ENCODE measurements at regions not wholly inside any gene's neighbourhood (a gene's known extent, or its start where the extent isn't known, plus 50 kb on each side); places are given as distances from the start of the nearest gene placed in this dataset.
"Not testable (repeated sequence)": the region's sequence is repeated elsewhere in the genome, so short reads cannot be mapped to it uniquely, and the experiment has no call there.

DNA sequence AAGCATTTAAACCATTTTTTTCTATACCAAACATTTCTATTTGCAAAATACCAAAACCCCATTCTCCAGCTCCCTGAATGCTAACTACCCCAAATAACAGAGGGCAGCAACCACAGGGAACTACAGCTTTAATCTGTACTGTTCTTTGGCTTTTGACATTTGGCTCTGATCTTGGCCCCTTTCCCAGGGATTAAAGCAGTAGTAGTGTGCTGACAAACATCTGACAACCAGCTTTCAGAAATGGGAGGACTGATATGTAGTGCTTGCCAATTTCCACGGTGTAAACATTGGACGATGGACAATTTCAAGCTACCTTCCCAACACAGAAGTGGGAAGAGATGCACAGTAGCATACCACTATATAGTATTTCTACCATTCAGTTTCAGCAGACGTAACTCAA is 88.4 kb upstream of the TEAD1 start:
- DNase-seq, result no peak

DNA sequence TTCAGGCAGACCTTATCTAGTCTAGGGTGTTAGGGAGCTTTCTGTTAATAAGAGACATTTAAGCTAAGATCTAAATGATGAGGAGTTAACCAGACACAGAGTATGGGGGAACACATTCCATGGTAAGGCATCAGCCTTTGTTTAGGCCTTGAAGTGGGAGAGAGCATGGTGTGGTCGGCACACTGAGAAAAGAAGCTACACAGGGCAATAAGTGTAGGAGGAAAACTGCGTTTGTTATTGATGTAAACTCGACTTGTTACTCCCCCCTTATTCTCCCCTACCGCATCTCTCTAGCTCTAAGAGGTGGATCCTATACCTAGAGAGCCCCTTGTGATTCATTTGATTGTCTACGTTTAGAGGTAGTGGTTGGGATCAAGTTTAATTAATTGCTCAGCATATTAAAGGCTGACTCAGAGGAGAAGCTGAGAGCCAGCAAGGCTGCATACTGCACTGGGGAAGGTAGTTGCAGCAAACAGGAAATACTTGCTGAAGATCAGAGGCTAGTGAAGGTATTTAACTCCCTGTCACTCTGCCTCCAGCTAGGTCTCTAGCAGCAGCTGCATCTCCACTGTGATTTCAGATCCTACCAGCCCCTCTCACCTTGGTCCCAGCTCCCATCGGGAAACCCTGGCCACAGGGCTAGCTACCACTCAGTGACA is 86.8 kb upstream of the TEAD1 start:
- DNase-seq, result no peak

DNA sequence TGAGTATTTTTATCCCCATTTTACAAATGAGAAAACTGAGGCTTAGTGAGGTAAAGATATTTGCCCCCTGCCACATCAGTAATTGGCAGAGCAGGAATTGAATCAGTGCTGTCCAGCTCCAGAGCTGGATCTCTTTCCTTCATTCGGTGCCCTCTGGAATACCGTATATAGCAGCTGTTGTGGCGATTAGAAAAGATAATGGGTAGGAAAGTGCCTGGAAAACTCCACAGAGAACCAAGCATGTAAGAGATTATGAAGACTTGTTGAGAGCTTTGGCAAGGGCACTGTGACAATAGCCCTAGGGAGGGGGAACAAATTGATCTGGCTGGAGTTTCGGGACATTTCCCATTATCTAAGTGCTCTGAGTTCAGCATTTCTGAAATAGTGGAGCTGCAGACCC is 82.5 kb upstream of the TEAD1 start:
- no peak for DNase-seq

- no peak for DNase-seq
Measured at GRCh38 chr11:12592283-12592682, 81.9 kb upstream of the TEAD1 start.

GRCh38 chr11:12595089-12595847 is 79.0 kb upstream of the TEAD1 start:
- DNase-seq, result not testable (repeated sequence)

DNA sequence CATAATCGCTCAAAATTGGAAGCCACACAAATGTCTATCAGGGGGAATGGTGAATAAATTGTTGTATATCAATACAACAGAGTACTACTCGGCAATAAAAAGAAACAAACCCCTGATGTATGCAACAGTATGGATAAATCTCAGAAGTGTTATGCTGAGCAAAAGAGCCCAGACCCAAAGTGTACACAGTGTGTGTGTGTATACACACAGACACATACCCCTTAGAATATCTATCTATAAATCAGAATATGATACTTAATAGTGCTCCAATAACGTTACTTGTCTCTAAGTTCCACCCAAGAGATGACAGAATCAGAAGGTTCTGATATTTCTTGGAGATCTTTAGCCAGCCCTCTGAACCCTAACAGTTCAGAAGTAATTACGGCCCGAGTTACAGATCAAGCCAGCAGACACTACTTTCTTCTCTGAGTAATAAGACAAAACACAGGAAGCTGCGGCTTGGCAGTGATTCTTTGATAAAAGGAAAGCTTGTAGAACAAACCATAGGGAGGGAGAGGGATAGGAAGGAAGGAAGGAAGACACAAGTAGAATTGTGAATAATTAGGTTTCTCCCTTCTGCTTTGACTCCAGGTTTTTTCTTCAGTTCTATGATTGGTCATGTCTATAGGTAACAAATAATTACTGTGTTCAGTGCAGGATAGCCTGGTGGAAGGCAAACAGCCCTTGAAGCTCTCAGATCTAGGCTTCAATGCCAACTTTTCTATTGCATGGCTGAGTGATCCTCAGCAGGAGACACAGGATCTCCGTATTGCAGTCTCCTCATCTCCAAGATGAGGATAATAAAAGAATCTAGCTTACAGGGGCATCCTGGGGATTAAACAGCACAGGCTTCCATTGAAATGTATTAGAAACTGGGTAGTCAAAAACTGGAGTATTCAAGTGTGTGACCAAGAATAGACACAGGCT is 75.6 kb upstream of the TEAD1 start:
- DNase-seq, result peak in 1 of 5 donors; percentile 3

DNA sequence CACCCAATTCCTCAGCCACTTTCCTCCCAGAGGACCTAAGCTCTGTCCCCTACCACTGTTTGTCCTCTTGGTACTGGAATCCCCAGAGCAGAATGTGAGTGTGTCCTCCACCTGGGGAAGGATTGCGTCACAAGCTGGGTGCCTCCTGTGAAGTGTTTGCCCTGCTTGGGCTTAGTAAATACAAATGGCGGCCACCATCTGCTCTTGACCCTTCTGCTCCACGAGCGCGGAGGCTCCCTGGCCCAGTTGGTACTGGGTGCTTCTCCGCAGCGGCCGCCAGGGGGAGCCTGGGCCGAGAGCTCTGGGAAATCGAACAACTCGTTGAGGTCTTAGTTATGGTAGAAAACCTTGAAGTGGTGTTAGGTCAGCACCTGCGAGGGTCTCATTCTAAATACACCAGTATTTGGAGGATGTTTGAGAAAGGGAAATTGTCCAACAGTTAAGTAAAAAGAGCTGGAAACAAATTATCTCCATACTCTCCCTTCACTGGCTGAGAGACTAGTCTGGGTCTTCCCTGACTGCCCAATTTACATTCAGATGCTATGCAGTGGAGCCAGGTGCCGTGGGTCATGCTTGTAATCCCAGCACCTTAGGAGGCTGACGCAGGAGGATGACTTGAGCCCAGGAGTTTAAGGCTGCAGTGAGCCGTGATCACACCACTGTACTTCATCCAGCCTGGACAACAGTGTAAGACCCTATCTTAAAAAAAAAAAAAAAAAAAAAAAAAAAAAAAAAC is 74.6 kb upstream of the TEAD1 start:
- peak in 2 of 5 donors; percentile 4 to 19 for DNase-seq

GRCh38 chr11:12600829-12601228 is 73.4 kb upstream of the TEAD1 start:
- no peak for DNase-seq

DNA sequence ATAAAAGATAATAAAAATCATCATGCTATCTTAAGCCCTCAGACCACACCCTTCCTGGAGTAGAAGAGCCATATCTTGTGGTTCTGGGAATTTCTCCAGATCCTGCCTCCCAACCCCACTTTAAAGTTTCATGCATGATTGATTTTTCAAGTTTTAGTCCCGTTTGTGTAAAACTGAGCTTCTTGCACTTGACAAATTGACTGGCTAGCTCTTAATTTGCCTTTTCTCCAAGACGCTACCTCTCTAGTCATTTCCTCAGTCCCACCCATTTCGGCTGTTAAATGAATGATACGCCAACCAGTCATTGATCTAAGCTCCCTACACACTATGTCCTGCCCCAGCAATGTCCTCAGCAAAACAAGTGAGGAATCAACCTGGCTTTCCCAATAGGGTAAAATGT is 71.8 kb upstream of the TEAD1 start:
- DNase-seq, result no peak

- no peak for DNase-seq
Measured at GRCh38 chr11:12603143-12604088, 70.8 kb upstream of the TEAD1 start.

- no peak for DNase-seq
Measured at GRCh38 chr11:12604557-12605153, 69.6 kb upstream of the TEAD1 start.

DNA sequence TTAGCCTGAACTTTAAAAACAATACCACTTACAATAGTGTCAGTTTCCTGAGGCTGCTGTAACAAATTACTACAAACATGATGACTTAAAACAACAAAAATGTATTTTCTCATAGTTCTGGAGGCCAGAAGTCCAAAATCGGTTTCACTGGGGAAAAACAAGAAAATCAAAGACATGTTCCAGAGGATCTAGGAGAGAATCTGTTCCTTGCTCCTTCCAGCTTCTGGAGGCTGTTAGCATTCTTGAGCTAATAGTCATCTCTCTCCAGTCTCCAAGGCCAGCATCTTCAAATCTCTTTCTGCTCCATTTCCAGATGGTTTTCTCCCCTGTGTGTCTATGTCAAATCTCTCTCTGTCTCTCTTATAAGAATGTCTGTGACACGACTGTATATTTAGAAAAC is 67.6 kb upstream of the TEAD1 start:
- no peak for DNase-seq

DNA sequence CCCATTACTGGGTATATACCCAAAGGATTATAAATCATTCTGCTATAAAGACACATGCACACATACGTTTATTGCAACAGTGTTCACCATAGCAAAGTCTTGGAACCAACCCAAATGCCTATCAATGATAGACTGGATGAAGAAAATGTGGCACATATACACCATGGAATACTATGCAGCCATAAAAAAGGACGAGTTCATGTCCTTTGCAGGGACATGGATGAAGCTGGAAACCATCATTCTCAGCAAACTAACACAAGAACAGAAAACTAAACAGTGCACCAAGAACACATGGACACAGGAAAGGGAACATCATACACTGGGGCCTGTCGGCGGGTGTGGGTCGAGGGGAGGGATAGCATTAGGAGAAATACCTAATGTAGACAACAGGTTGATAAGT is 65.5 kb upstream of the TEAD1 start:
- DNase-seq, result not testable (repeated sequence)

GRCh38 chr11:12611352-12611751 is 62.9 kb upstream of the TEAD1 start:
- DNase-seq, result no peak

DNA sequence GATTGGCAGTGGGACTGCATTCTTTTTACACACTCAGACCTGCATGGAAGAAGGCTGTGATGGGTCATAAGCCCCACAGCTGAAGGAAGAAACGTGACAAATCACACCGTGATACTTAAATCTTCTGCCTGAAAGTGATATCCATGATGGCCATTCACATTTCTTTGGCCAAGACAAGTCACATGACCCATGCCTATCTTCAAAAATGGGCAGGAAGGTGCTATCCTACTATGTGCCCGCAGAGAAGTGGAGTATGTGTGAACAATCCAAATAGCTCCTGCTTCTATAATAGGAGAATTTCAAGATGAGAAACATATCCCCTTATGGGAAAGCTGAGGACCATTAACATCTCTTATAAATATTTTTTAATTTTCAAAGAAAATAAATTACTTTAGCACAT is 56.6 kb upstream of the TEAD1 start:
- no peak for DNase-seq

- DNase-seq, result no peak
Measured at GRCh38 chr11:12618743-12619540, 55.3 kb upstream of the TEAD1 start.

DNA sequence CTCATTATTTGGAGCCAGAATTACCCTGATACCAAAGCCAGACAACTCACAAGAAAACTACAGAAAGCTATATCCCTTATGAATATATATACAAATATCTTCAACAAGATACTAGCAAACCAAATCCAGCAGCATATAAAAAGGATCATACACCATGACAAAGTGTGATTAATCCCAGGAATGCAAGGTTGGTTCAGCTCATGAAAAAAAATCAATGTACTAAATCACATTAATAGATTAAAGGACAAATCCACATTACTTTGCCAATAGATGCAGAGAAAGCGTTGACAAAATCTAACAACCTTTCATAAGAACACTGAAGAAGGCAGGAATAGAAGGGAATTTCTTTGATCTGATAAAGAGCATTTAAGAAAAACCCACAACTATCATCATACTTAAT is 50.4 kb upstream of the TEAD1 start:
- DNase-seq, result no peak

Measured in T-helper 1 cell (primary cell).